Vagina (tissue), 2 donors: ENCODE measurements at regions not wholly inside any gene's neighbourhood (a gene's known extent, or its start where the extent isn't known, plus 50 kb on each side); places are given as distances from the start of the nearest gene placed in this dataset.

Source experiments
- DNase-seq, 2 donors: peaks; one replicate each; pipeline ENCODE4 v3.0.0-alpha.2; 2017; ENCODE audit errors: extremely low spot score in 2 of 2
- H3K27ac ChIP-seq: fragments of 200-600 bp; sonication (generic); one replicate; pipeline ENCODE4 v1.5.1; 2019
- H3K27me3 ChIP-seq: fragments of 200-600 bp; sonication (generic); one replicate; pipeline ENCODE4 v1.5.1; 2019
- H3K36me3 ChIP-seq, 2 donors: fragments of 200-600 bp; sonication (generic); one replicate each; pipeline ENCODE4 v1.5.1; 2017 to 2019
- H3K4me1 ChIP-seq: fragments of 200-600 bp; sonication (generic); one replicate; pipeline ENCODE4 v1.5.1; 2019
- H3K4me3 ChIP-seq, 2 donors: fragments of 200-600 bp; sonication (generic); 1 replicate in 1 of 2; 2 replicates in 1 of 2; pipeline ENCODE4 v1.5.1; 2016 to 2019
- H3K9me3 ChIP-seq: fragments of 200-600 bp; sonication (generic); one replicate; pipeline ENCODE4 v1.5.1; 2019
- POLR2A ChIP-seq, 2 donors: fragments of 450-650 bp; IDR thresholded peaks; one replicate each; pipeline ENCODE4 v1.6.1; 2017; ENCODE audit warnings: antibody characterized with exemption in 2 of 2, mild to moderate bottlenecking in 2 of 2, moderate library complexity in 2 of 2
- POLR2AphosphoS5 ChIP-seq, 2 donors: sonication (generic); formaldehyde crosslinking; IDR thresholded peaks; one replicate each; pipeline ENCODE4 v1.9.0; 2017; ENCODE audit warnings: antibody characterized with exemption in 2 of 2, mild to moderate bottlenecking in 2 of 2, low read depth in 1 of 2; ENCODE audit not compliant: insufficient read depth in 1 of 2
- intact Hi-C: fragments of 100-400 bp; cut with DNase I; formaldehyde crosslinking; loops from one replicate; pipeline ENCODE4 v1.15.1; 2023
- TF ChIP-seq, protein P1 (sequence below), 3 experiments: fragments of 450-650 bp in 2 of 3; fragments of 200-600 bp in 1 of 3; sonication (generic) in 1 of 3; IDR thresholded peaks; one replicate each; pipeline ENCODE4 v1.5.1; 2017 to 2019; ENCODE audit warnings: antibody characterized with exemption in 3 of 3, mild to moderate bottlenecking in 2 of 3, moderate library complexity in 2 of 3

DNA sequence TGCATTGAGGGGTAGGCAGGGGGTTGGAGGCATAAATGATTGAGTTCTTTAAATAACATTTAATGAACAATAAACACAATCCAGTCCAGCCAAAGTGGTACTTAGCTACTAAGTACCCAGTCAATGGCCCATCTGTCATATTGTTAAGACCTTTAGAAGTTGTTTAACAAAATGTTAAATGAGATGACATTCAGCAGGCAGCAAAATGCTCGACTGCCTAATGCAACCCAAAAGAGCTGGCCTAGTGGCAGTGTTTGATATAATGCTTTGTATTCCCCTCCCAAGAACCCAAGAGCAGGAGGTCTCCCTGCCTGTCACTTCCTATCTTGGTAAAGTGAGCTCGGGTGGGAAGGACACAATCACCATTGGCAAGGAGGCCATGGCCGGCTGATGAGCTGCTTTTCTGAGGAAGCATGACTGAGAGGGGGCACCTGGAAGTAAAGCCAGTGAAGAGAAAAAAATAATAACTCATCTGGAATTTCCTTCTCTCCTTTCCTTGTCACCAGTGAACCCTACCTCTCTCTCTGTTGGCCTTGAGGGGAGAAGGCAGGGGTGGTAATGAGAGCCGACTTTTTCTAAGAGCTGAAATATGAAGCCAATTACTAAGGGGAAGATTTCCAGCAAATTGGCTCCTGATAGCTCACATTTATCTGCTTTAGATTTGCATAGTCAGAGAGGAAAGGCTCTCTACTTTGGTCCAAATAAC is 140.6 kb downstream of the C1D start:
- TF ChIP-seq POLR2AphosphoS5 (IDR thresholded peaks at IDR 0.05; ENCODE audit: insufficient read depth in 1 of 2, low read depth in 1 of 2), result no peak
- TF ChIP-seq POLR2A (IDR thresholded peaks at IDR 0.05), result no peak
- TF ChIP-seq, protein P1, sequence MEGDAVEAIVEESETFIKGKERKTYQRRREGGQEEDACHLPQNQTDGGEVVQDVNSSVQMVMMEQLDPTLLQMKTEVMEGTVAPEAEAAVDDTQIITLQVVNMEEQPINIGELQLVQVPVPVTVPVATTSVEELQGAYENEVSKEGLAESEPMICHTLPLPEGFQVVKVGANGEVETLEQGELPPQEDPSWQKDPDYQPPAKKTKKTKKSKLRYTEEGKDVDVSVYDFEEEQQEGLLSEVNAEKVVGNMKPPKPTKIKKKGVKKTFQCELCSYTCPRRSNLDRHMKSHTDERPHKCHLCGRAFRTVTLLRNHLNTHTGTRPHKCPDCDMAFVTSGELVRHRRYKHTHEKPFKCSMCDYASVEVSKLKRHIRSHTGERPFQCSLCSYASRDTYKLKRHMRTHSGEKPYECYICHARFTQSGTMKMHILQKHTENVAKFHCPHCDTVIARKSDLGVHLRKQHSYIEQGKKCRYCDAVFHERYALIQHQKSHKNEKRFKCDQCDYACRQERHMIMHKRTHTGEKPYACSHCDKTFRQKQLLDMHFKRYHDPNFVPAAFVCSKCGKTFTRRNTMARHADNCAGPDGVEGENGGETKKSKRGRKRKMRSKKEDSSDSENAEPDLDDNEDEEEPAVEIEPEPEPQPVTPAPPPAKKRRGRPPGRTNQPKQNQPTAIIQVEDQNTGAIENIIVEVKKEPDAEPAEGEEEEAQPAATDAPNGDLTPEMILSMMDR (IDR thresholded peaks at IDR 0.05), result no peak
- Histone ChIP-seq H3K4me3 (no peak overlapping the region), H3K9me3 (no peaks in the 10 kb centered on the region), H3K4me1 (peaks cover 12% of the 10 kb centered on the region), H3K36me3 (no peaks in the 10 kb centered on the region), H3K27ac (no peak overlapping the region), H3K27me3 (no peaks in the 10 kb centered on the region)
- intact Hi-C loops, result no loop called here
- DNase-seq, result no peak

DNA sequence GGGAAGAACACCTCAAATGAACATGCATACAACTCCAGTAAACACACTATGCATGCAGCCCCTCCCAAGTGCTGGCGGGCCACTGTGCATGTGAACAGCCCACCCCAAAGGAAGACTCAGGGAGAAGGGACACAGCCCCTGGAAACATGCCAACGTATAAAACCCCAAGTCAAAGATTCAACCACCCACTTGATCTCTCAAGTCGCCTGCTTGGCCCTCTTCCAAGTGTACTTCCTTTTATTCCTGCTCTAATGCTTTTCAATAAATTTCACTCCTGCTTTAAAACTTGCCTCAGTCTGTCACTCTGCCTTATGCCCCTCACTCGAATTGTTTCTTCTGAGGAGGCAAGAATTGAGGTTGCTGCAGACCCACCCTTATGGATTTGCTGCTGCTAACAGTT is 139.1 kb downstream of the C1D start:
- Histone ChIP-seq H3K9me3 (no peaks in the 10 kb centered on the region), H3K36me3 (no peaks in the 10 kb centered on the region), H3K27me3 (no peaks in the 10 kb centered on the region), H3K27ac (no peak overlapping the region), H3K4me1 (no peaks in the 10 kb centered on the region), H3K4me3 (no peak overlapping the region)
- TF ChIP-seq, protein P1 (IDR thresholded peaks at IDR 0.05), result no peak
- no peak for TF ChIP-seq POLR2A (IDR thresholded peaks at IDR 0.05)
- TF ChIP-seq POLR2AphosphoS5 (IDR thresholded peaks at IDR 0.05; ENCODE audit: insufficient read depth in 1 of 2, low read depth in 1 of 2), result no peak
- DNase-seq, result no peak
- intact Hi-C loops, result no loop called here

DNA sequence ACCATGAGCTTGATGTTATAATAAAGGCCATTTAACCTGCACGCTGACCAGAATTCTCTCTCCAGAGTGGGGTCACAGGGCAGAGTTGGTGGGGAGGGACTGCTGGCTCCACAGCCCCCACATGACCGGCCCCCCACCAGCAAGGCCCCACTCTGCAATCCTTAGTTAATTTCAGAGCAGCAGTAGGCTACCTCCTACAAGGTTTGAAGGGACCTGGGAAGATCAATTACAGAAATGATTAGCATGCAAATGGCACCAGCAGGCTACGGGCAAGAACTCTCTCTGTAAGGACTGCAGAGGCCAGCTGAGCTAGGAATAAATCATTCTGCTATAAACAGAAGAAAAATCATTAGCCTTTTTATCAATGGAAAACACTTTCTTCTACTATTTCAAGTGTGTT is 135.3 kb downstream of the C1D start:
- TF ChIP-seq POLR2A (IDR thresholded peaks at IDR 0.05) (no peak), POLR2AphosphoS5 (IDR thresholded peaks at IDR 0.05; ENCODE audit: insufficient read depth in 1 of 2, low read depth in 1 of 2) (no peak)
- TF ChIP-seq, protein P1 (IDR thresholded peaks at IDR 0.05), result no peak
- intact Hi-C loops, result no loop called here
- Histone ChIP-seq H3K27ac (no peak overlapping the region), H3K9me3 (no peaks in the 10 kb centered on the region), H3K27me3 (no peaks in the 10 kb centered on the region), H3K4me1 (no peaks in the 10 kb centered on the region), H3K36me3 (no peaks in the 10 kb centered on the region), H3K4me3 (no peak overlapping the region)
- no peak for DNase-seq

DNA sequence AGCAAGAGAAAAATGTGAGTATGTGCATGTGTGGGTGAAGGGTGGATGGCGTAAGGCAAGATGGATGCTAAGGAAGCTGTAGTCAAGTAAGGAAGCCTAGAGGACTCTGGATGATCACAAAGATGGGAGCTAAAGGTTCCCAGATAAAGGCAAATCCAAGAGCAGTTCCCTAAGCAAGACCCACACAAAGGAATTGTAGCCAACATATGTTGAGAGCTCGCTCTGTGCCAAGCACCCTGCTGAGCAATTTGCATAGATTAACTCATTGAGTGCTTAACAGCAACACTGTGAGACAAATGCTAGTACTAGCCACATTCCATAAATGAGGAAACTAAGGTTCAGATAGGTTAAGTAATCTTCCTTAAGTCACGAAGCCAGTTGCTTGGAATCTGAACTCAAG is 132.6 kb downstream of the C1D start:
- H3K9me3 ChIP-seq, result no peaks in the 10 kb centered on the region
- TF ChIP-seq, protein P1 (IDR thresholded peaks at IDR 0.05), result no peak
- TF ChIP-seq POLR2A (IDR thresholded peaks at IDR 0.05), result no peak
- TF ChIP-seq POLR2AphosphoS5 (IDR thresholded peaks at IDR 0.05; ENCODE audit: insufficient read depth in 1 of 2, low read depth in 1 of 2), result no peak
- no peak overlapping the region for H3K27ac ChIP-seq
- no peaks in the 10 kb centered on the region for H3K27me3 ChIP-seq
- intact Hi-C loops, result no loop called here
- no peak for DNase-seq
- no peak overlapping the region for H3K4me3 ChIP-seq
- H3K4me1 ChIP-seq, result no peaks in the 10 kb centered on the region
- no peaks in the 10 kb centered on the region for H3K36me3 ChIP-seq

DNA sequence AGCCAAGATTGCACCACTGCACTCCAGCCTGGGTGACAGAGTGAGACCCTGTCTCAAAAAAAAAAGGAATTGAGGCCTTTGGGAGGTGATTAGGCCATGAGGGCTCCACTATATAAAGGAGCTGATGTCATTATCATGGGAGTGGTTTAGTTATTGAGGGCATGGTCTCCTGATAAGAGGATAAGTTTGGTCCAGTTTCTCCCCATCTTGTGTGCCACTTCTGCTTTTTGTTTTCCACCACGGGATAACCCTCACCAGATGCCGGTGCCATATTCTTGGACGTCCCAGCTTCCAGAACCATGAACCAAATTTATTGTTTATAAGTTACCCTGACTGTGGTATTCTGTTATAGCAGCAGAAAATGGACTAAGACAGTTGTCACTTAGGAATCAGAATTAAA is 125.8 kb downstream of the C1D start:
- Histone ChIP-seq H3K4me3 (no peak overlapping the region), H3K27ac (no peak overlapping the region), H3K36me3 (no peaks in the 10 kb centered on the region), H3K9me3 (no peaks in the 10 kb centered on the region), H3K4me1 (peaks cover 7% of the 10 kb centered on the region), H3K27me3 (no peaks in the 10 kb centered on the region)
- no peak for DNase-seq
- TF ChIP-seq, protein P1 (IDR thresholded peaks at IDR 0.05), result no peak
- no peak for TF ChIP-seq POLR2A (IDR thresholded peaks at IDR 0.05)
- no peak for TF ChIP-seq POLR2AphosphoS5 (IDR thresholded peaks at IDR 0.05; ENCODE audit: insufficient read depth in 1 of 2, low read depth in 1 of 2)
- intact Hi-C loops, result no loop called here
